ENCODE measurements at regions not wholly inside any gene's neighbourhood (a gene's known extent, or its start where the extent isn't known, plus 50 kb on each side); places are given as distances from the start of the nearest gene placed in this dataset.

- no peak for TF ChIP-seq RAD21 (conservative IDR thresholded peaks at IDR 0.05 in 1 of 2, IDR thresholded peaks at IDR 0.05 in 1 of 2)
- TF ChIP-seq POLR2A (IDR thresholded peaks at IDR 0.05; ENCODE audit: low read length), result no peak
- TF ChIP-seq JUNB (IDR thresholded peaks at IDR 0.05), result no peak
- TF ChIP-seq RCOR1 (IDR thresholded peaks at IDR 0.05; ENCODE audit: low read depth, low read length), result no peak
- no peak for TF ChIP-seq USF2 (IDR thresholded peaks at IDR 0.05)
- no peak for TF ChIP-seq CTCF (IDR thresholded peaks at IDR 0.05)
- TF ChIP-seq PBX3 (IDR thresholded peaks at IDR 0.05), result no peak
- TF ChIP-seq JUN (IDR thresholded peaks at IDR 0.05), result no peak
- no peak for TF ChIP-seq CEBPB (IDR thresholded peaks at IDR 0.05)
- TF ChIP-seq TP53 (CRISPR knock-in tag; IDR thresholded peaks at IDR 0.05), result no peak
Measured at GRCh38 chr9:78745331-78745730, 448.4 kb downstream of the PSAT1 start.
